KMS-11 (cell line): ENCODE measurements at regions not wholly inside any gene's neighbourhood (a gene's known extent, or its start where the extent isn't known, plus 50 kb on each side); places are given as distances from the start of the nearest gene placed in this dataset.

Experiments used
- H2AFZ ChIP-seq: fragments of 200-600 bp; sonication (generic); 2 replicates; pipeline ENCODE4 v1.6.1; 2016; ENCODE audit warnings: antibody characterized with exemption, mixed run types, low read depth
- H3K27ac ChIP-seq: fragments of 200-600 bp; sonication (generic); 2 replicates; pipeline ENCODE4 v1.6.1; 2016; ENCODE audit warnings: mild to moderate bottlenecking, mixed run types
- H3K27me3 ChIP-seq: fragments of 200-600 bp; sonication (generic); 2 replicates; pipeline ENCODE4 v1.6.1; 2017; ENCODE audit warnings: mild to moderate bottlenecking, low read depth, mixed run types, moderate library complexity; ENCODE audit not compliant: insufficient read depth
- H3K36me3 ChIP-seq: fragments of 200-600 bp; sonication (generic); 2 replicates; pipeline ENCODE4 v1.6.1; 2017; ENCODE audit warnings: mild to moderate bottlenecking, mixed run types; ENCODE audit not compliant: insufficient read depth
- H3K4me1 ChIP-seq: fragments of 200-600 bp; sonication (generic); 2 replicates; pipeline ENCODE4 v1.6.1; 2016; ENCODE audit warnings: mild to moderate bottlenecking, low read depth, mixed run types; ENCODE audit not compliant: poor library complexity, severe bottlenecking
- H3K4me2 ChIP-seq: fragments of 200-600 bp; sonication (generic); 2 replicates; pipeline ENCODE4 v1.7.0; 2016; ENCODE audit warnings: mild to moderate bottlenecking, mixed run types
- H3K4me3 ChIP-seq: fragments of 200-600 bp; sonication (generic); IDR thresholded peaks from 2 replicates; pipeline ENCODE4 v1.6.1; 2017; ENCODE audit warnings: low read depth, low read length, mixed read lengths; ENCODE audit not compliant: insufficient read depth
- H3K79me2 ChIP-seq: fragments of 200-600 bp; sonication (generic); 2 replicates; pipeline ENCODE4 v1.6.1; 2016; ENCODE audit warnings: low read depth, mixed run types; ENCODE audit not compliant: insufficient read depth
- H3K9ac ChIP-seq: fragments of 200-600 bp; sonication (generic); 2 replicates; pipeline ENCODE4 v1.6.1; 2016; ENCODE audit warnings: mild to moderate bottlenecking, mixed run types
- H4K20me1 ChIP-seq: fragments of 200-600 bp; sonication (generic); 2 replicates; pipeline ENCODE4 v1.6.1; 2016; ENCODE audit warnings: mild to moderate bottlenecking, mixed run types; ENCODE audit not compliant: insufficient read depth
- CTCF ChIP-seq: fragments of 200-600 bp; sonication (generic); conservative IDR thresholded peaks from 2 replicates; pipeline ENCODE4 v1.6.1; 2017; ENCODE audit warnings: low read depth, mild to moderate bottlenecking, antibody characterized with exemption, low read length, moderate library complexity, mixed read lengths

- Histone ChIP-seq H2AFZ (no peak overlapping the region), H3K27me3 (no peaks in the 10 kb centered on the region), H3K9ac (no peak overlapping the region), H4K20me1 (no peaks in the 10 kb centered on the region), H3K4me2 (no peak overlapping the region), H3K4me3 (no peak overlapping the region), H3K4me1 (no peaks in the 10 kb centered on the region), H3K79me2 (no peaks in the 10 kb centered on the region), H3K27ac (no peak overlapping the region), H3K36me3 (no peaks in the 10 kb centered on the region)
- no peak for TF ChIP-seq CTCF
Observed at GRCh38 chr3:146658841-146659240, 53.7 kb upstream of the PLSCR5 start.

GRCh38 chr3:146655333-146655996 is 50.3 kb upstream of the PLSCR5 start:
- Histone ChIP-seq H3K9ac (no peak overlapping the region), H3K4me2 (no peak overlapping the region), H4K20me1 (no peaks in the 10 kb centered on the region), H3K4me1 (no peaks in the 10 kb centered on the region), H3K79me2 (no peaks in the 10 kb centered on the region), H2AFZ (no peak overlapping the region), H3K4me3 (no peak overlapping the region), H3K36me3 (no peaks in the 10 kb centered on the region), H3K27ac (no peak overlapping the region), H3K27me3 (no peaks in the 10 kb centered on the region)
- no peak for TF ChIP-seq CTCF
